Fibroblast of villous mesenchyme (primary cell): ENCODE measurements at regions not wholly inside any gene's neighbourhood (a gene's known extent, or its start where the extent isn't known, plus 50 kb on each side); places are given as distances from the start of the nearest gene placed in this dataset.

ENCODE experiments used
- DNase-seq: peaks from one replicate; pipeline ENCODE4 v3.0.0-alpha.2; 2010; ENCODE audit warnings: low read depth
- H3K4me3 ChIP-seq: 2 replicates; pipeline ENCODE4 v1.5.1; 2011; ENCODE audit warnings: low read depth, mild to moderate bottlenecking, low read length
- TF ChIP-seq, protein P1 (sequence below): IDR thresholded peaks from 2 replicates; pipeline ENCODE4 v1.5.1; 2012; ENCODE audit warnings: low read depth, mild to moderate bottlenecking, low read length; ENCODE audit not compliant: insufficient read depth

DNA sequence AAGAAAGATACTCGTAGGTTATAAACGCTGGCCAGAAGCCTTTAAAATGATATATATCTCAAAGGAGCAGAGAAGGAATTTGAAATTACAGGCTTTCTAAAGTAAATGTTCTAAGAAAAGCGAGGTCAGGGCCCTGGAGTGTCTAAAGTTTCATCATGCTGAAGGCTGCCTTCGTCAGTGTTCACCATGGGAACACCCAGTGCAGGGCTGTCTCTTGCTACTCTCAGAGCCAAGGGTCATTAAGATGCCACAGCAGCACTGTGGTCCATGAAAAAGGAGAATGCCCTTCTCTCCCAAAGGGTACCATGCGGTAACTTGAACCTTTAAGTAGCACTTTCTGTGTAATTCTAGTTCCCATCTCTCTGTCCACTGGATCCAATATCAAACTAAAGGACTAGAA, 174.5 kb upstream of the NWD2 start:
- TF ChIP-seq, protein P1, sequence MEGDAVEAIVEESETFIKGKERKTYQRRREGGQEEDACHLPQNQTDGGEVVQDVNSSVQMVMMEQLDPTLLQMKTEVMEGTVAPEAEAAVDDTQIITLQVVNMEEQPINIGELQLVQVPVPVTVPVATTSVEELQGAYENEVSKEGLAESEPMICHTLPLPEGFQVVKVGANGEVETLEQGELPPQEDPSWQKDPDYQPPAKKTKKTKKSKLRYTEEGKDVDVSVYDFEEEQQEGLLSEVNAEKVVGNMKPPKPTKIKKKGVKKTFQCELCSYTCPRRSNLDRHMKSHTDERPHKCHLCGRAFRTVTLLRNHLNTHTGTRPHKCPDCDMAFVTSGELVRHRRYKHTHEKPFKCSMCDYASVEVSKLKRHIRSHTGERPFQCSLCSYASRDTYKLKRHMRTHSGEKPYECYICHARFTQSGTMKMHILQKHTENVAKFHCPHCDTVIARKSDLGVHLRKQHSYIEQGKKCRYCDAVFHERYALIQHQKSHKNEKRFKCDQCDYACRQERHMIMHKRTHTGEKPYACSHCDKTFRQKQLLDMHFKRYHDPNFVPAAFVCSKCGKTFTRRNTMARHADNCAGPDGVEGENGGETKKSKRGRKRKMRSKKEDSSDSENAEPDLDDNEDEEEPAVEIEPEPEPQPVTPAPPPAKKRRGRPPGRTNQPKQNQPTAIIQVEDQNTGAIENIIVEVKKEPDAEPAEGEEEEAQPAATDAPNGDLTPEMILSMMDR = no peak
- H3K4me3 ChIP-seq = no peak overlapping the region
- DNase-seq = no peak

DNA sequence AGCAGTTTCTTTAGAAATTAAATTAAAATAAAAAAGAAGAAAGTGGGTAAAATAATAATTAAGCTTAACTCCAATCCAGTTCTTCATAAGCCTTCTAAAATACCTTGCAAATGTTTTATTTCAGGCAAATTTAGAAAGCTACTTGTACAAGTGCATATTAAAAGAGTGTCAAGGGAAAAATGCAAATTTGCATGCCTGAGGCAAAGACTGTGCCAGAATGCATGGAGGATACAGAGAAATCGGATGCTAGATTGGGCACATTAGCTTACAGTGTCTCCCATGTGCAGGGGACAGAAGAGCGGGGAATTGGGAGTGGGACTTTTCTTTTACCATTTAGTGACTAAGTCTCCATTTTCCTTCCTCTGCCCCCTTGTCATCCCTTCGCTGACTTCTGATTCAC, 173.0 kb upstream of the NWD2 start:
- TF ChIP-seq, protein P1 = no peak
- DNase-seq = no peak
- H3K4me3 ChIP-seq = no peak overlapping the region

DNA sequence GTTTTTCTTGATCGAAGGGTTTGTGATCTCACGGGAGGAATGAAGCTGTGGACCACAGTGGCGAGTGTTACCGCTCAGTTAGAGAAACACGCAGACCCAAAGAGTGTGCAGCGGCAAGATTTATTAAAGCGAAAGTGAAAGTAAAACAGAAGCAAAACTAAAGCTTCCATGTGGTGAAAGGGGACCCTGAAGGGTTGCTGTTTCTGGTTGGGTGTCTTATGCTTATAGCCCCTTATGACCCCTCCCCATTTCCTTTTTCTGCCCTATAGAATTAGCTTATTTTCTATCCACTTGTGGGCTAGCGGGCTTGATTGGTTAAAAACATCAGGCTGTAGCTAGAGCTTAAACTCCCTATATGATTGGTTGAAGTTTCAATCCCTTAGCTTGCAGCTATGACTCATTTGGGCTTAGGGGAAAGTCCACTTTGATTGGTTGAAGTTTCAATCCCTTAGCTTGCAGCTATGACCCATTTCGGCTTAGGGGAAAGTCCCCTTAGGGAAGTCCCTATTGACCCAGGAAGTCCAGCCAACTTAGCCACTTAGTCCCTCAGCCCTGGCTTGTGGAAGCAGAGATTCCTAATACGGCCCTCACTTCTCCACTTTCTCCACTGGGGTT, 171.2 kb upstream of the NWD2 start:
- DNase-seq = no peak
- no peak overlapping the region for H3K4me3 ChIP-seq
- TF ChIP-seq, protein P1 = no peak

DNA sequence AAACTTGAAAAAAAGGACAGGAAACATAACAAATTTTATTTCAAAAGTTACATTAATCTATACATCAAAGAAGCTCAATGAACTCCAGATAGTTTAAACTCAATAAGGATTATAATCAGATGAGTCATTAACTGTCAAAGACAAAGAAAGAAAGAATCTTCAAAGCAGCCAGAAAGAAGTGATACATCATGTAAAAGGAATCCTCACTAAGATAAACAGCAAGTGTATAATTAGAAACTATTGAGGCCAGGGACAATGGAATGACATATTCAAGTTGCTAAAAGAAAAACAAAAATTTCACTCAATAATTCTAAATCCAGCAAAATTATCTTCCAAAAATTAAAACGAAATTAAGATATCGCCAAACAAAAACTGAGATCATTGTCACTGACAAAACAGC, 161.6 kb upstream of the NWD2 start:
- no peak for DNase-seq
- TF ChIP-seq, protein P1 = no peak
- H3K4me3 ChIP-seq = no peak overlapping the region

DNA sequence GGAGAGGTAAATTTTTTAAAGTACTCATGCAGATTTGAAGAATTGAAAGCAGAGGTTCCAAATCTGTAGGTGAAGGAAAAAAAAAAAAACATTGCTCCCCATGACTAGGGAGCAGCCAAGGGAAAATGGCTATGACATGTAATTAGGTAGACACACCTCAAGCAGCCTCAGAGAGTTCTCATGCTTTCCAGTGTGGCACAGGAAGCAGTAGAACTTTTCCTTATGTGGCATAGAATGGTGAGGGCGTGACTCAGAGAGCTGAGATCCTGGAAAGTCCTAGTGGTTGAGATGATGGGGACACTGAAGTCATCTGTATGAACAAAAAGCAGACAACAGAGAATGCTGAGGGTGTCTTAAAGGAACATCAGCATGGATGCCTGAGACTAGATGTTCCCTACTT, 148.6 kb upstream of the NWD2 start:
- TF ChIP-seq, protein P1 = no peak
- no peak for DNase-seq
- no peak overlapping the region for H3K4me3 ChIP-seq

DNA sequence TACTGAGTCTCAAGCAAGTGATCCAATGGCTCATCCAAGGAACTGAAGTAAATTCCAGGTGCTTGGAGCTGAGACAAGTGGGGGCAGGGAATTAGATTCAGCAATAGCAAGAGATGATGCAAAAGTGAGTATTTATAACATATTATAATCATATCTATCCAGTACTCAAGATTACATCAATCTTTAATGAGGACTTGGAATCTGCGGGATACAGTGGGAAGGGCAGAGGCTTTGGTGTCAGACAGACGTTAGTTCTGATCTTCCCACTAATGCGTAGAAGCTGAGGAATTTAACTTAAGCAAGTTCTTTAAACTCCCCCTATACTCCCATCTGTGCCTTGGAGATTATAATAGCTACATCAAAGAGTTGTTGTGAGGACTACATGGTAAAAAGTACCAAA, 143.4 kb upstream of the NWD2 start:
- H3K4me3 ChIP-seq = no peak overlapping the region
- no peak for DNase-seq
- TF ChIP-seq, protein P1 = no peak

DNA sequence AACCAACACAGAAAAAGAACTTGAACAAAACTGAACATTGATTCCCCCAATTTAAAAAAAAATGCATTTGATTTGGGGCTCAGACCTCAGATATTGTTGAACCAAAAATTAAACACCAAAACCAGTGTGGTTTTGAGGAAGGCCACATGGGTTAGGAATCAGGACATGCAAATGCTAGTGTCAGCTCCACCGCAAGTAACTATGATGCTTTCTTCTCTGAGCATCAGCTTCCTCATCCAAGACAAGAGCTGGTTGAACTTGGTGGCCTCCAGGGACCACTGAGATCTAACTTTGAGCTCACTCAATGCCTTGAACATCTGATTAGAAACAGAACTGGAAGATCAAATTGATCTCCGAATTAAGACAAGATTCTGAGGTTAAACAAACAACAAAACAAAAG, 142.9 kb upstream of the NWD2 start:
- TF ChIP-seq, protein P1 = no peak
- DNase-seq = no peak
- no peak overlapping the region for H3K4me3 ChIP-seq
